ENCODE measurements at regions not wholly inside any gene's neighbourhood (a gene's known extent, or its start where the extent isn't known, plus 50 kb on each side); places are given as distances from the start of the nearest gene placed in this dataset.

DNA sequence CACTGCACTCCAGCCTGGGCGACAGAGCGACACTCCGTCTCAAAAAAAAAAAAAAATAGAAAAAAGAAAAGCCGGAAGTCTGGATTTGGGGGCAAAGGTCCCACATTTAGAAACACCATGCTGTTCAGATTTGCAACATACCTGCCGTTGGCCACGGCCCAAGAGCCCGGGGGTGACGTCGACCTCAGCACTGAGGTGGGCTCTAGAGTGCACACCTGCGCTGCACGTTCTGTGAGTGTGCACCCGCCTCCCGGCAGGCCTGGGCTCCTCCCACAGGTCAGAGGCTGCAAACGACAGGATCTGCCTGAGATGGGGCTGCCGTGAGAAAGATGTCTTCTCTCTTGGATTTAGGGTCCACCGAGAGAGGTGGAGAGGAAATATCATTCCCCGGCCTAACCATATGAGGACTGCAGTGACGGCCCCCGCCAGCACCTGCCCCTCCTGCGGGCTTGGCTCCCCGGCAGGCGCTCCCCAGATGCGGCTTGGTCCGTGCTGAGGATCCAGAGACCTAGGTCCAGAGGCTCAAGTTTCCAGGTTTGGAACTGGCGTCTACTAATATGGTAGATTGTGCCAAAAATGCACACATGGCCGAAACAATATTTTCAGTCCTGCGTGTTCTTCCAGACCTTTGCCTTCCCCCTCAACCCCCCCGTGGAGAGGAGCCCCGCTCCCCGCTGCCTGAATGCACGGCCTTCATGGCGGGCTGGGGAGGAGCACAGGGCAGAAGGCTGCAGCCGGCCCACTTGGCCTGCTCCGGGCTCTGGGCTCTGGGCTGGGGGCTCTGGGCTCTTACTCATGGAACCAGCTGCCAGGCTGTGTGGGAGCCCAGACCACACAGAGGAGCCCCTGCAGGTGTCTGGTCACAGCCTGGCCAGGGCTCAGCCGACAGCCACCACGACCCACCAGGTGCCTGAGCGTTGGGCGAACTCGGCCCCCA lies 58.8 kb upstream of the FBRSL1 start:
- BruUV-seq (replicated peaks): TSS peak; percentile 73
- Mint-ChIP-seq H3K4me3 (ENCODE audit: unreplicated experiment) (peak overlapping the region; percentile 67), H3K36me3 (ENCODE audit: insufficient read depth, unreplicated experiment) (no peaks in the 10 kb centered on the region), H3K27ac (ENCODE audit: unreplicated experiment) (peak overlapping the region; percentile 69), H3K9me3 (ENCODE audit: unreplicated experiment) (no peaks in the 10 kb centered on the region), H3K27me3 (ENCODE audit: insufficient read depth, unreplicated experiment) (no peaks in the 10 kb centered on the region), H3K4me1 (ENCODE audit: low read depth, unreplicated experiment) (peaks cover 6% of the 10 kb centered on the region)
- Histone ChIP-seq H3K9me3 (no peaks in the 10 kb centered on the region), H3K4me1 (peaks cover 23% of the 10 kb centered on the region), H3K27me3 (replicated peaks; ENCODE audit: control insufficient read depth, insufficient read depth, low read length) (no peaks in the 10 kb centered on the region), H3K4me3 (ENCODE audit: low read depth, low read length) (peak overlapping the region; percentile 30), H3K36me3 (ENCODE audit: control insufficient read depth, insufficient read depth, low read length) (no peaks in the 10 kb centered on the region)
- intact Hi-C loops (cut with micrococcal nuclease; ENCODE audit: unreplicated experiment): loop anchor here (5.0 kb wide), 2 partner anchors 61 to 91 kb away; partner anchors contain the start of gene FBRSL1
- ChIA-PET CTCF (interaction anchor here (0.6 to 2.0 kb wide), 7 partner anchors 9 to 184 kb away, joined by 3 to 7 read pairs (median 4); no protein-coding TSS in a partner anchor), POLR2A (interaction anchor here (0.6 to 0.7 kb wide), 3 partner anchors 17 to 722 kb away, joined by 3 to 8 read pairs (median 4); no protein-coding TSS in a partner anchor)
- TF ChIP-seq, protein P1, sequence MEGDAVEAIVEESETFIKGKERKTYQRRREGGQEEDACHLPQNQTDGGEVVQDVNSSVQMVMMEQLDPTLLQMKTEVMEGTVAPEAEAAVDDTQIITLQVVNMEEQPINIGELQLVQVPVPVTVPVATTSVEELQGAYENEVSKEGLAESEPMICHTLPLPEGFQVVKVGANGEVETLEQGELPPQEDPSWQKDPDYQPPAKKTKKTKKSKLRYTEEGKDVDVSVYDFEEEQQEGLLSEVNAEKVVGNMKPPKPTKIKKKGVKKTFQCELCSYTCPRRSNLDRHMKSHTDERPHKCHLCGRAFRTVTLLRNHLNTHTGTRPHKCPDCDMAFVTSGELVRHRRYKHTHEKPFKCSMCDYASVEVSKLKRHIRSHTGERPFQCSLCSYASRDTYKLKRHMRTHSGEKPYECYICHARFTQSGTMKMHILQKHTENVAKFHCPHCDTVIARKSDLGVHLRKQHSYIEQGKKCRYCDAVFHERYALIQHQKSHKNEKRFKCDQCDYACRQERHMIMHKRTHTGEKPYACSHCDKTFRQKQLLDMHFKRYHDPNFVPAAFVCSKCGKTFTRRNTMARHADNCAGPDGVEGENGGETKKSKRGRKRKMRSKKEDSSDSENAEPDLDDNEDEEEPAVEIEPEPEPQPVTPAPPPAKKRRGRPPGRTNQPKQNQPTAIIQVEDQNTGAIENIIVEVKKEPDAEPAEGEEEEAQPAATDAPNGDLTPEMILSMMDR (IDR thresholded peaks at IDR 0.05; ENCODE audit: insufficient read depth in 1 of 2, low read depth in 1 of 2, low read length in 1 of 2, severe bottlenecking in 1 of 2, unreplicated experiment in 1 of 2): no peak
- DNase-seq: peak; percentile 71 to 75

DNA sequence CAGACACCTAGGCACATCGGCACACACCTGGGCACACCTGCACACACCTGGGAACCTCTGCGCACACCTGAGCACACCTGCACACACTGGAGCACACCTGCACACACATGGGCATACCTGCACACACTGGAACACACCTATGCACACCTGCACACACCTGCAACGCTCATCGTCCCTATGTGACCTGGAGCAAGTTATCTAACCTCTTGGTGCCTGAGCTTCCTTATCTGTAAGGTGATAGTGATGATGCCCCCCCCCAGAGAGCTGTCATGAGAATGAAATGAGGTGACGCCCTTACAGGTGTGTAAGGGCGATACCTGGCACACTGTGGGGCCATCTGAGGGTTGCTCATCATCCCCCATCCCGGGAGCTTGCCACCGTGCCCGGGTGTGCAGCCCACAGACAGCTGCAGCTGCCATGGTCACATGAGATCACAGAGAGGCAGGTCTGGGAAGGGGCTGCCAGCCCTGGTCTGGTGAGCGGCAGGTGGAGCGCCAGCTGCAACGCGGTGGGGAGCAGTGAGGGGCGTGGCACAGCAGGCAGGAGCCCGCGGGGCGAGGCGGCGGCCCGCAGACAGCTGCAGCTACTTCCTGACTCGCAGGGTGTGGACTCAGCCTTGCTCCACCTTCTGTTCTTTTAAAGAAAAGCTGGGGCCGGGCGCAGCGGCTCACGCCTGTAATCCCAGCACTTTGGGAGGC lies 59.9 kb upstream of the FBRSL1 start:
- H3K4me1 Mint-ChIP-seq (ENCODE audit: low read depth, unreplicated experiment): peaks cover 6% of the 10 kb centered on the region

More for the DNA sequence above, 59.9 kb upstream of the FBRSL1 start:
- no peaks in the 10 kb centered on the region for H3K36me3 ChIP-seq (ENCODE audit: control insufficient read depth, insufficient read depth, low read length)
- DNase-seq: peak; percentile 69 to 76
- Mint-ChIP-seq H3K4me3 (ENCODE audit: unreplicated experiment) (peak overlapping the region; percentile 67), H3K27me3 (ENCODE audit: insufficient read depth, unreplicated experiment) (no peaks in the 10 kb centered on the region), H3K9me3 (ENCODE audit: unreplicated experiment) (no peaks in the 10 kb centered on the region), H3K27ac (ENCODE audit: unreplicated experiment) (peak overlapping the region; percentile 69), H3K36me3 (ENCODE audit: insufficient read depth, unreplicated experiment) (no peaks in the 10 kb centered on the region)
- intact Hi-C loops (cut with micrococcal nuclease; ENCODE audit: unreplicated experiment): loop anchor here (5.0 kb wide), 2 partner anchors 62 to 92 kb away; partner anchors contain the start of gene FBRSL1
- 0 out of 2 replicates have a peak, but pooled peaks cover under 1% of the 10 kb centered on the region for H3K9me3 ChIP-seq
- ChIA-PET POLR2A (interaction anchor here (0.6 to 0.8 kb wide), 7 partner anchors 16 to 721 kb away, joined by 3 to 8 read pairs (median 5); partner anchors contain the start of gene CHFR), CTCF (interaction anchor here (0.5 to 2.0 kb wide), 7 partner anchors 8 to 185 kb away, joined by 3 to 7 read pairs (median 4); no protein-coding TSS in a partner anchor)
- BruUV-seq (replicated peaks): no TSS peak
- peaks cover 23% of the 10 kb centered on the region for H3K4me1 ChIP-seq
- H3K4me3 ChIP-seq (ENCODE audit: low read depth, low read length): peak overlapping the region; percentile 21
- TF ChIP-seq, protein P1 (IDR thresholded peaks at IDR 0.05; ENCODE audit: insufficient read depth in 1 of 2, low read depth in 1 of 2, low read length in 1 of 2, severe bottlenecking in 1 of 2, unreplicated experiment in 1 of 2): no peak
- H3K27me3 ChIP-seq (replicated peaks; ENCODE audit: control insufficient read depth, insufficient read depth, low read length): no peaks in the 10 kb centered on the region

All from Caco-2 (cell line).